DOHH2 (cell line): ENCODE measurements at regions not wholly inside any gene's neighbourhood (a gene's known extent, or its start where the extent isn't known, plus 50 kb on each side); places are given as distances from the start of the nearest gene placed in this dataset.

Experiments
- CTCF ChIP-seq: fragments of 200-600 bp; sonication (generic); IDR thresholded peaks from one replicate; pipeline ENCODE4 v1.5.1; 2014; ENCODE audit warnings: antibody characterized with exemption, mild to moderate bottlenecking, low read depth, low read length; ENCODE audit not compliant: poor library complexity, severe bottlenecking
- EZH2phosphoT487 ChIP-seq: fragments of 200-600 bp; sonication (generic); IDR thresholded peaks from 2 replicates; pipeline ENCODE4 v1.6.1; 2017; ENCODE audit warnings: borderline replicate concordance, mild to moderate bottlenecking, antibody characterized with exemption, low read length, moderate library complexity, mixed read lengths

- TF ChIP-seq CTCF (no peak), EZH2phosphoT487 (no peak)
Measured at GRCh38 chr2:175627405-175627804, 374.7 kb downstream of the LNPK start.
